ENCODE measurements at regions not wholly inside any gene's neighbourhood (a gene's known extent, or its start where the extent isn't known, plus 50 kb on each side); places are given as distances from the start of the nearest gene placed in this dataset.

GRCh38 chr20:10986586-10986985 lies 312.8 kb upstream of the JAG1 start:
- Histone ChIP-seq H3K4me1 (ENCODE audit: control insufficient read depth in 1 of 2, insufficient read depth in 2 of 2, low read depth in 1 of 2, low read length in 1 of 2) (peaks cover 0 to 12% of the 10 kb centered on the region in 2 experiments; a peak in 2 of 4 replicates), H3K79me2 (ENCODE audit: insufficient read depth) (no peaks in the 10 kb centered on the region), H3K9ac (no peak overlapping the region), H2AFZ (ENCODE audit: low read depth) (no peak overlapping the region), H3K4me3 (ENCODE audit: low read depth in 2 of 2, low read length in 1 of 2) (no peak overlapping the region), H3K9me3 (no peaks in the 10 kb centered on the region), H3K27ac (ENCODE audit: low read depth in 2 of 2, low read length in 1 of 2) (peak overlapping the region in 1 of 2 experiments; percentile 80; a peak in 2 of 4 replicates), H4K20me1 (ENCODE audit: insufficient read depth) (no peaks in the 10 kb centered on the region), H3F3A (replicated peaks; ENCODE audit: insufficient read depth) (peaks cover 17% of the 10 kb centered on the region), H3K4me2 (peak overlapping the region; percentile 14; the same call in 1 of the 2 replicates), H3K27me3 (ENCODE audit: insufficient read depth) (no peaks in the 10 kb centered on the region), H3K36me3 (replicated peaks in 1 of 2; ENCODE audit: control insufficient read depth in 1 of 2, insufficient read depth in 2 of 2, low read length in 1 of 2) (no peaks in the 10 kb centered on the region), H3K9me2 (no peaks in the 10 kb centered on the region)
- DNase-seq: no peak
- CTCF ChIA-PET: no interaction called here
- WGBS (ENCODE audit: low lambda C conversion rate): 88% methylated on average over 5 of the region's 5 CpGs
- TF ChIP-seq TCF12 (IDR thresholded peaks at IDR 0.05) (peak; percentile 15; the same call in 1 of the 2 replicates), GATA2 (CRISPR knock-in tag; IDR thresholded peaks at IDR 0.05) (no peak)
- POLR2A ChIA-PET: no interaction called here

- no peaks in the 10 kb centered on the region for H3K79me2 ChIP-seq (ENCODE audit: insufficient read depth)
- no peak overlapping the region for H3K4me2 ChIP-seq
- ChIA-PET POLR2A (no interaction called here), CTCF (no interaction called here)
- no peaks in the 10 kb centered on the region for H4K20me1 ChIP-seq (ENCODE audit: insufficient read depth)
- H3K4me3 ChIP-seq (ENCODE audit: low read depth in 2 of 2, low read length in 1 of 2): no peak overlapping the region
- 64% methylated on average over 5 of the region's 5 CpGs for WGBS (ENCODE audit: low lambda C conversion rate)
- H3F3A ChIP-seq (replicated peaks; ENCODE audit: insufficient read depth): peaks cover 17% of the 10 kb centered on the region
- no peaks in the 10 kb centered on the region for H3K9me2 ChIP-seq
- H3K4me1 ChIP-seq (ENCODE audit: control insufficient read depth in 1 of 2, insufficient read depth in 2 of 2, low read depth in 1 of 2, low read length in 1 of 2): peaks cover 0 to 12% of the 10 kb centered on the region in 2 experiments; a peak in 2 of 4 replicates
- peak overlapping the region in 1 of 2 experiments; percentile 80; a peak in 1 of 4 replicates for H3K27ac ChIP-seq (ENCODE audit: low read depth in 2 of 2, low read length in 1 of 2)
- no peak overlapping the region for H3K9ac ChIP-seq
- DNase-seq: no peak
- H3K36me3 ChIP-seq (replicated peaks in 1 of 2; ENCODE audit: control insufficient read depth in 1 of 2, insufficient read depth in 2 of 2, low read length in 1 of 2): no peaks in the 10 kb centered on the region
- no peak overlapping the region for H2AFZ ChIP-seq (ENCODE audit: low read depth)
- TF ChIP-seq MEF2A (IDR thresholded peaks at IDR 0.05; ENCODE audit: borderline replicate concordance, low read depth): no peak
- TF ChIP-seq TEAD4 (IDR thresholded peaks at IDR 0.05; ENCODE audit: borderline replicate concordance, insufficient read depth): peak; percentile 11; the same call in 1 of the 2 replicates
- TF ChIP-seq EP300 (IDR thresholded peaks at IDR 0.05; ENCODE audit: borderline replicate concordance in 1 of 2, low read depth in 1 of 2, low read length in 1 of 2): no peak
- TF ChIP-seq TCF12 (IDR thresholded peaks at IDR 0.05): peak; percentile 71
- no peak for TF ChIP-seq NRF1 (IDR thresholded peaks at IDR 0.05; ENCODE audit: low read depth, low read length)
- TF ChIP-seq PBX3 (IDR thresholded peaks at IDR 0.05): peak; percentile 75
- TF ChIP-seq NFIC (IDR thresholded peaks at IDR 0.05; ENCODE audit: borderline replicate concordance): peak; percentile 47; the same call in 1 of the 2 replicates
- 0 out of 2 replicates have a peak, but pooled peaks have one; percentile 17 for TF ChIP-seq POLR2AphosphoS5 (IDR thresholded peaks at IDR 0.05; ENCODE audit: low read depth, low read length)
- TF ChIP-seq GABPA (IDR thresholded peaks at IDR 0.05; ENCODE audit: low read depth): no peak
- TF ChIP-seq MXI1 (IDR thresholded peaks at IDR 0.05; ENCODE audit: low read depth, low read length): no peak
- TF ChIP-seq RXRA (IDR thresholded peaks at IDR 0.05; ENCODE audit: borderline replicate concordance, low read depth): no peak
- TF ChIP-seq CTCF (IDR thresholded peaks at IDR 0.05): no peak
- no peak for TF ChIP-seq FOXJ3 (CRISPR knock-in tag; IDR thresholded peaks at IDR 0.05)
- TF ChIP-seq FOSL2 (IDR thresholded peaks at IDR 0.05; ENCODE audit: borderline replicate concordance, low read depth): peak; percentile 28; the same call in 1 of the 2 replicates
- TF ChIP-seq MAX (IDR thresholded peaks at IDR 0.05; ENCODE audit: low read depth): no peak
- TF ChIP-seq ELF1 (IDR thresholded peaks at IDR 0.05): no peak
- TF ChIP-seq SMC3 (IDR thresholded peaks at IDR 0.05; ENCODE audit: low read depth, low read length): no peak
- no peak for TF ChIP-seq ZBTB33 (IDR thresholded peaks at IDR 0.05; ENCODE audit: borderline replicate concordance, low read depth)
- TF ChIP-seq JUND (IDR thresholded peaks at IDR 0.05): 0 out of 2 replicates have a peak, but pooled peaks have one; percentile 25
- no peaks in the 10 kb centered on the region for H3K27me3 ChIP-seq (ENCODE audit: insufficient read depth)
- H3K9me3 ChIP-seq: no peaks in the 10 kb centered on the region
Observed at GRCh38 chr20:10987651-10988383, 314.0 kb upstream of the JAG1 start.
